HG02885 (cell line): ENCODE measurements at regions not wholly inside any gene's neighbourhood (a gene's known extent, or its start where the extent isn't known, plus 50 kb on each side); places are given as distances from the start of the nearest gene placed in this dataset.

Experiments
- ATAC-seq: cut with Tn5 transposase; IDR thresholded peaks from one replicate; pipeline ENCODE4 v1.9.1; 2021; ENCODE audit warnings: mild to moderate bottlenecking; ENCODE audit not compliant: unreplicated experiment, poor library complexity

- no peak for ATAC-seq
These were observed 82.6 kb upstream of the CNTN6 start for GRCh38 chr3:1010228-1010627.

GRCh38 chr3:1015826-1016225, 77.0 kb upstream of the CNTN6 start:
- ATAC-seq: no peak

GRCh38 chr3:1017870-1018269, 75.0 kb upstream of the CNTN6 start:
- no peak for ATAC-seq

GRCh38 chr3:1019157-1019556, 73.7 kb upstream of the CNTN6 start:
- ATAC-seq: no peak

GRCh38 chr3:1026395-1026794, 66.4 kb upstream of the CNTN6 start:
- no peak for ATAC-seq

GRCh38 chr3:1036207-1036826, 56.5 kb upstream of the CNTN6 start:
- no peak for ATAC-seq

- no peak for ATAC-seq
These were observed 55.2 kb upstream of the CNTN6 start for GRCh38 chr3:1037631-1038030.
